ENCODE measurements at regions not wholly inside any gene's neighbourhood (a gene's known extent, or its start where the extent isn't known, plus 50 kb on each side); places are given as distances from the start of the nearest gene placed in this dataset.
A peak's percentile ranks its signal among the peaks of the same experiment; 100 is the strongest.

DNA sequence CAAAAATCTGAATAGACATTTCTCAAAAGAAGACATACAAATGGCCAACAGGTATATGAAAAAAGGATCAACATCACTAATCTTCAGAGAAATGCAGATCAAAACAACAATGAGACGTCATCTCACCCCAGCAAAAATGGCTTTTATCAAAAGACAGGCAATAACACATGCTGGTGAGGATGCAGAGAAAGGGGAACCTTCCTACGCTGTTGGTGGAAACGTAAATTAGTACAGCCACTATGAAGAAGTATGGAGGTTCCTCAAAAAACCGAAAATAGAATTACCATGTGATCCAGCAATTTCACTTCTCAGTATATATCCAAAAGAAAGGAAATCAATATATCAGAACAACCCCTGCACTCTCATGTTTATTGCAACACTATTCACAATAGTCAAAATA, 65.1 kb upstream of the ATP1B1 start:
- TF ChIP-seq, protein P1, sequence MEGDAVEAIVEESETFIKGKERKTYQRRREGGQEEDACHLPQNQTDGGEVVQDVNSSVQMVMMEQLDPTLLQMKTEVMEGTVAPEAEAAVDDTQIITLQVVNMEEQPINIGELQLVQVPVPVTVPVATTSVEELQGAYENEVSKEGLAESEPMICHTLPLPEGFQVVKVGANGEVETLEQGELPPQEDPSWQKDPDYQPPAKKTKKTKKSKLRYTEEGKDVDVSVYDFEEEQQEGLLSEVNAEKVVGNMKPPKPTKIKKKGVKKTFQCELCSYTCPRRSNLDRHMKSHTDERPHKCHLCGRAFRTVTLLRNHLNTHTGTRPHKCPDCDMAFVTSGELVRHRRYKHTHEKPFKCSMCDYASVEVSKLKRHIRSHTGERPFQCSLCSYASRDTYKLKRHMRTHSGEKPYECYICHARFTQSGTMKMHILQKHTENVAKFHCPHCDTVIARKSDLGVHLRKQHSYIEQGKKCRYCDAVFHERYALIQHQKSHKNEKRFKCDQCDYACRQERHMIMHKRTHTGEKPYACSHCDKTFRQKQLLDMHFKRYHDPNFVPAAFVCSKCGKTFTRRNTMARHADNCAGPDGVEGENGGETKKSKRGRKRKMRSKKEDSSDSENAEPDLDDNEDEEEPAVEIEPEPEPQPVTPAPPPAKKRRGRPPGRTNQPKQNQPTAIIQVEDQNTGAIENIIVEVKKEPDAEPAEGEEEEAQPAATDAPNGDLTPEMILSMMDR (IDR thresholded peaks at IDR 0.05; ENCODE audit: unreplicated experiment): no peak

GRCh38 chr1:169042377-169042776, 64.1 kb upstream of the ATP1B1 start:
- H3K9me3 Mint-ChIP-seq (ENCODE audit: low read depth, unreplicated experiment): no peaks in the 10 kb centered on the region
- TF ChIP-seq, protein P1 (IDR thresholded peaks at IDR 0.05; ENCODE audit: unreplicated experiment): no peak
- no peak overlapping the region for H3K4me3 Mint-ChIP-seq (ENCODE audit: low read depth, unreplicated experiment)
- H3K27ac Mint-ChIP-seq (ENCODE audit: unreplicated experiment): no peak overlapping the region
- peaks cover 38% of the 10 kb centered on the region for H3K4me1 Mint-ChIP-seq (ENCODE audit: low read depth, unreplicated experiment)
- BruUV-seq (replicated peaks): no TSS peak
- intact Hi-C loops (cut with micrococcal nuclease; ENCODE audit: unreplicated experiment): no loop called here
- CTCF ChIA-PET: interaction anchor here (0.6 kb wide), 2 partner anchors 163 to 374 kb away, joined by 3 read pairs; no protein-coding TSS in a partner anchor
- no peak for DNase-seq
- H3K36me3 Mint-ChIP-seq (ENCODE audit: insufficient read depth, unreplicated experiment): no peaks in the 10 kb centered on the region
- no peaks in the 10 kb centered on the region for H3K27me3 Mint-ChIP-seq (ENCODE audit: unreplicated experiment)

More for the DNA sequence above, 65.1 kb upstream of the ATP1B1 start:
- CTCF ChIA-PET: interaction anchor here (0.6 kb wide), 1 partner anchor 288 kb away, joined by 4 read pairs; no protein-coding TSS in a partner anchor
- H3K27ac Mint-ChIP-seq (ENCODE audit: unreplicated experiment): no peak overlapping the region
- H3K27me3 Mint-ChIP-seq (ENCODE audit: unreplicated experiment): no peaks in the 10 kb centered on the region
- no peak overlapping the region for H3K4me3 Mint-ChIP-seq (ENCODE audit: low read depth, unreplicated experiment)
- intact Hi-C loops (cut with micrococcal nuclease; ENCODE audit: unreplicated experiment): no loop called here
- H3K9me3 Mint-ChIP-seq (ENCODE audit: low read depth, unreplicated experiment): no peaks in the 10 kb centered on the region
- BruUV-seq (replicated peaks): no TSS peak
- peaks cover 28% of the 10 kb centered on the region for H3K4me1 Mint-ChIP-seq (ENCODE audit: low read depth, unreplicated experiment)
- DNase-seq: no peak
- no peaks in the 10 kb centered on the region for H3K36me3 Mint-ChIP-seq (ENCODE audit: insufficient read depth, unreplicated experiment)

GRCh38 chr1:169043823-169044222, 62.7 kb upstream of the ATP1B1 start:
- Mint-ChIP-seq H3K9me3 (ENCODE audit: low read depth, unreplicated experiment) (no peaks in the 10 kb centered on the region), H3K36me3 (ENCODE audit: insufficient read depth, unreplicated experiment) (no peaks in the 10 kb centered on the region), H3K27ac (ENCODE audit: unreplicated experiment) (peak overlapping the region; percentile 1), H3K27me3 (ENCODE audit: unreplicated experiment) (no peaks in the 10 kb centered on the region), H3K4me1 (ENCODE audit: low read depth, unreplicated experiment) (peaks cover 50% of the 10 kb centered on the region), H3K4me3 (ENCODE audit: low read depth, unreplicated experiment) (no peak overlapping the region)
- CTCF ChIA-PET: no interaction called here
- DNase-seq: no peak
- TF ChIP-seq, protein P1 (IDR thresholded peaks at IDR 0.05; ENCODE audit: unreplicated experiment): no peak
- intact Hi-C loops (cut with micrococcal nuclease; ENCODE audit: unreplicated experiment): no loop called here
- no TSS peak for BruUV-seq (replicated peaks)

GRCh38 chr1:169044296-169044695, 62.2 kb upstream of the ATP1B1 start:
- intact Hi-C loops (cut with micrococcal nuclease; ENCODE audit: unreplicated experiment): no loop called here
- no TSS peak for BruUV-seq (replicated peaks)
- Mint-ChIP-seq H3K27me3 (ENCODE audit: unreplicated experiment) (no peaks in the 10 kb centered on the region), H3K9me3 (ENCODE audit: low read depth, unreplicated experiment) (no peaks in the 10 kb centered on the region), H3K4me3 (ENCODE audit: low read depth, unreplicated experiment) (no peak overlapping the region), H3K27ac (ENCODE audit: unreplicated experiment) (peak overlapping the region; percentile 1), H3K4me1 (ENCODE audit: low read depth, unreplicated experiment) (peaks cover 50% of the 10 kb centered on the region), H3K36me3 (ENCODE audit: insufficient read depth, unreplicated experiment) (no peaks in the 10 kb centered on the region)
- CTCF ChIA-PET: no interaction called here
- DNase-seq: no peak
- TF ChIP-seq, protein P1 (IDR thresholded peaks at IDR 0.05; ENCODE audit: unreplicated experiment): no peak

All from Calu3 (cell line).